ENCODE measurements at regions not wholly inside any gene's neighbourhood (a gene's known extent, or its start where the extent isn't known, plus 50 kb on each side); places are given as distances from the start of the nearest gene placed in this dataset.

DNA sequence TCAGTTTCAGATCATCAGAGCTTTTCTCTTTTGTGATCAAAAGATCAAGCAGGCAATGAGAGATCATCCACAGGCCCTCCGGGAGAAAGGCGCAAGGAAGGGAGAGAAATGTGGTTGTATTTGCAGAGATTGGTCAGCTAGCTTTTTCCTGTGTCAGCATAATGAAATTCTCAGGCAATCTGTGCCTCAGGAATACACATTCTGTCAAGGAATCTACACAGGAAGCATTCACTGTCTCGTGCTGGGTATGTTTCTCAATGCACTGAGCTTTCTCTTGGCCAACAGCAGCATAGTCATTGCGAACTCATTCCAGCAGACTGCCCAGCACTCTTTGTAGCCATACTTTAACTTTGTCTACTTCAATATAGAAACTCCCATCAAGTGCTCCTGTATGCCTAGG is 413.7 kb downstream of the PPP3CA start:
- TF ChIP-seq, protein P1, sequence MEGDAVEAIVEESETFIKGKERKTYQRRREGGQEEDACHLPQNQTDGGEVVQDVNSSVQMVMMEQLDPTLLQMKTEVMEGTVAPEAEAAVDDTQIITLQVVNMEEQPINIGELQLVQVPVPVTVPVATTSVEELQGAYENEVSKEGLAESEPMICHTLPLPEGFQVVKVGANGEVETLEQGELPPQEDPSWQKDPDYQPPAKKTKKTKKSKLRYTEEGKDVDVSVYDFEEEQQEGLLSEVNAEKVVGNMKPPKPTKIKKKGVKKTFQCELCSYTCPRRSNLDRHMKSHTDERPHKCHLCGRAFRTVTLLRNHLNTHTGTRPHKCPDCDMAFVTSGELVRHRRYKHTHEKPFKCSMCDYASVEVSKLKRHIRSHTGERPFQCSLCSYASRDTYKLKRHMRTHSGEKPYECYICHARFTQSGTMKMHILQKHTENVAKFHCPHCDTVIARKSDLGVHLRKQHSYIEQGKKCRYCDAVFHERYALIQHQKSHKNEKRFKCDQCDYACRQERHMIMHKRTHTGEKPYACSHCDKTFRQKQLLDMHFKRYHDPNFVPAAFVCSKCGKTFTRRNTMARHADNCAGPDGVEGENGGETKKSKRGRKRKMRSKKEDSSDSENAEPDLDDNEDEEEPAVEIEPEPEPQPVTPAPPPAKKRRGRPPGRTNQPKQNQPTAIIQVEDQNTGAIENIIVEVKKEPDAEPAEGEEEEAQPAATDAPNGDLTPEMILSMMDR (IDR thresholded peaks at IDR 0.05; ENCODE audit: borderline replicate concordance, extremely low read depth, low read length, poor library complexity, severe bottlenecking) = no peak
- no peak for TF ChIP-seq EZH2 (IDR thresholded peaks at IDR 0.05; ENCODE audit: borderline replicate concordance, low read depth, low read length, severe bottlenecking)
